ENCODE measurements at regions not wholly inside any gene's neighbourhood (a gene's known extent, or its start where the extent isn't known, plus 50 kb on each side); places are given as distances from the start of the nearest gene placed in this dataset.

- Histone ChIP-seq H2AFZ (ENCODE audit: low read length) (no peak overlapping the region), H3K79me2 (ENCODE audit: control insufficient read depth, insufficient read depth, low read length) (no peaks in the 10 kb centered on the region), H3K4me1 (ENCODE audit: control insufficient read depth, extremely low read depth, insufficient read depth, low read length) (no peaks in the 10 kb centered on the region), H3K27ac (ENCODE audit: insufficient read depth, low read length) (no peak overlapping the region), H4K20me1 (ENCODE audit: control insufficient read depth, extremely low read depth, insufficient read depth, low read length) (no peaks in the 10 kb centered on the region), H3K27me3 (ENCODE audit: control insufficient read depth, insufficient read depth, low read length) (no peaks in the 10 kb centered on the region), H3K9me3 (ENCODE audit: control insufficient read depth, insufficient read depth, low read depth, low read length) (no peaks in the 10 kb centered on the region), H3K4me3 (replicated peaks in 1 of 4; ENCODE audit: control extremely low read depth in 1 of 4, insufficient read depth in 1 of 4, low read depth in 3 of 4, low read length in 4 of 4) (no peak overlapping the region), H3K9ac (ENCODE audit: insufficient read depth, low read length) (no peak overlapping the region), H3K4me2 (ENCODE audit: extremely low read depth, insufficient read depth, low read length) (no peak overlapping the region), H3K36me3 (ENCODE audit: control insufficient read depth, insufficient read depth, low read length) (no peaks in the 10 kb centered on the region)
- no peak for TF ChIP-seq CTCF (conservative IDR thresholded peaks at IDR 0.05 in 1 of 2, IDR thresholded peaks at IDR 0.05 in 1 of 2; ENCODE audit: low read depth in 1 of 2, low read length in 2 of 2)
- no peak for TF ChIP-seq EZH2 (IDR thresholded peaks at IDR 0.05; ENCODE audit: low read length, missing control alignments)
- DNase-seq (ENCODE audit: low read depth in 2 of 2) = no peak
Measured at GRCh38 chr1:182295697-182296096, 95.9 kb downstream of the GLUL start.

GRCh38 chr1:182293119-182293589 is 98.4 kb downstream of the GLUL start:
- H3K27me3 ChIP-seq (ENCODE audit: control insufficient read depth, insufficient read depth, low read length) = no peaks in the 10 kb centered on the region
- no peak for DNase-seq (ENCODE audit: low read depth in 2 of 2)
- no peak overlapping the region for H2AFZ ChIP-seq (ENCODE audit: low read length)
- H3K36me3 ChIP-seq (ENCODE audit: control insufficient read depth, insufficient read depth, low read length) = no peaks in the 10 kb centered on the region
- H4K20me1 ChIP-seq (ENCODE audit: control insufficient read depth, extremely low read depth, insufficient read depth, low read length) = no peaks in the 10 kb centered on the region
- no peak overlapping the region for H3K9ac ChIP-seq (ENCODE audit: insufficient read depth, low read length)
- H3K9me3 ChIP-seq (ENCODE audit: control insufficient read depth, insufficient read depth, low read depth, low read length) = no peaks in the 10 kb centered on the region
- no peak overlapping the region for H3K4me3 ChIP-seq (replicated peaks in 1 of 4; ENCODE audit: control extremely low read depth in 1 of 4, insufficient read depth in 1 of 4, low read depth in 3 of 4, low read length in 4 of 4)
- no peaks in the 10 kb centered on the region for H3K4me1 ChIP-seq (ENCODE audit: control insufficient read depth, extremely low read depth, insufficient read depth, low read length)
- no peaks in the 10 kb centered on the region for H3K79me2 ChIP-seq (ENCODE audit: control insufficient read depth, insufficient read depth, low read length)
- H3K27ac ChIP-seq (ENCODE audit: insufficient read depth, low read length) = no peak overlapping the region
- no peak overlapping the region for H3K4me2 ChIP-seq (ENCODE audit: extremely low read depth, insufficient read depth, low read length)
- TF ChIP-seq CTCF (conservative IDR thresholded peaks at IDR 0.05 in 1 of 2, IDR thresholded peaks at IDR 0.05 in 1 of 2; ENCODE audit: low read depth in 1 of 2, low read length in 2 of 2) (no peak), EZH2 (IDR thresholded peaks at IDR 0.05; ENCODE audit: low read length, missing control alignments) (no peak)

GRCh38 chr1:182292193-182292741 is 99.3 kb downstream of the GLUL start:
- Histone ChIP-seq H4K20me1 (ENCODE audit: control insufficient read depth, extremely low read depth, insufficient read depth, low read length) (no peaks in the 10 kb centered on the region), H3K4me2 (ENCODE audit: extremely low read depth, insufficient read depth, low read length) (no peak overlapping the region), H3K36me3 (ENCODE audit: control insufficient read depth, insufficient read depth, low read length) (no peaks in the 10 kb centered on the region), H3K4me3 (replicated peaks in 1 of 4; ENCODE audit: control extremely low read depth in 1 of 4, insufficient read depth in 1 of 4, low read depth in 3 of 4, low read length in 4 of 4) (no peak overlapping the region), H3K27me3 (ENCODE audit: control insufficient read depth, insufficient read depth, low read length) (no peaks in the 10 kb centered on the region), H2AFZ (ENCODE audit: low read length) (no peak overlapping the region), H3K79me2 (ENCODE audit: control insufficient read depth, insufficient read depth, low read length) (no peaks in the 10 kb centered on the region), H3K4me1 (ENCODE audit: control insufficient read depth, extremely low read depth, insufficient read depth, low read length) (no peaks in the 10 kb centered on the region), H3K9me3 (ENCODE audit: control insufficient read depth, insufficient read depth, low read depth, low read length) (no peaks in the 10 kb centered on the region), H3K9ac (ENCODE audit: insufficient read depth, low read length) (no peak overlapping the region), H3K27ac (ENCODE audit: insufficient read depth, low read length) (no peak overlapping the region)
- TF ChIP-seq CTCF (conservative IDR thresholded peaks at IDR 0.05 in 1 of 2, IDR thresholded peaks at IDR 0.05 in 1 of 2; ENCODE audit: low read depth in 1 of 2, low read length in 2 of 2) (no peak), EZH2 (IDR thresholded peaks at IDR 0.05; ENCODE audit: low read length, missing control alignments) (no peak)
- no peak for DNase-seq (ENCODE audit: low read depth in 2 of 2)
